Peyer's patch (tissue), 4 donors: ENCODE measurements at regions not wholly inside any gene's neighbourhood (a gene's known extent, or its start where the extent isn't known, plus 50 kb on each side); places are given as distances from the start of the nearest gene placed in this dataset.

Experiments used
- DNase-seq, 3 donors: peaks; one replicate each; pipeline ENCODE4 v3.0.0-alpha.2; 2017 to 2019
- H3K27ac ChIP-seq, 4 donors: fragments of 200-600 bp; sonication (generic); one replicate each; pipeline ENCODE4 v1.5.1; 2016 to 2019
- H3K27me3 ChIP-seq, 2 donors: fragments of 200-600 bp; sonication (generic); one replicate each; pipeline ENCODE4 v1.5.1; 2019
- H3K36me3 ChIP-seq, 3 donors: fragments of 200-600 bp; sonication (generic); one replicate each; pipeline ENCODE4 v1.5.1; 2016 to 2019
- H3K4me1 ChIP-seq, 4 donors: fragments of 200-600 bp; sonication (generic); one replicate each; pipeline ENCODE4 v1.5.1; 2016 to 2019
- H3K4me3 ChIP-seq, 4 donors: fragments of 200-600 bp; sonication (generic); 1 replicate in 3 of 4; 2 replicates in 1 of 4; pipeline ENCODE4 v1.5.1; 2016 to 2019; ENCODE audit warnings: mild to moderate bottlenecking in 1 of 4
- H3K9me3 ChIP-seq, 4 donors: fragments of 200-600 bp; sonication (generic); one replicate each; pipeline ENCODE4 v1.5.1; 2016 to 2019; ENCODE audit warnings: mild to moderate bottlenecking in 1 of 4
- CTCF ChIP-seq, 6 experiments: fragments of 450-650 bp in 4 of 6; fragments of 200-600 bp in 2 of 6; sonication (generic) in 1 of 6; IDR thresholded peaks; one replicate each; pipeline ENCODE4 v1.5.1; 2017 to 2019; ENCODE audit warnings: antibody characterized with exemption in 6 of 6, mild to moderate bottlenecking in 3 of 6, moderate library complexity in 1 of 6
- POLR2A ChIP-seq, 2 donors: fragments of 450-650 bp; IDR thresholded peaks; one replicate each; pipeline ENCODE4 v1.5.1; 2017; ENCODE audit warnings: antibody characterized with exemption in 2 of 2, mild to moderate bottlenecking in 2 of 2, moderate library complexity in 2 of 2

GRCh38 chr7:115479448-115479847 lies 551.1 kb downstream of the TFEC start:
- H3K4me3 ChIP-seq = no peak overlapping the region
- H3K4me1 ChIP-seq = no peaks in the 10 kb centered on the region
- no peak overlapping the region for H3K27ac ChIP-seq
- no peaks in the 10 kb centered on the region for H3K27me3 ChIP-seq
- no peak for DNase-seq
- TF ChIP-seq POLR2A (IDR thresholded peaks at IDR 0.05) = no peak
- no peak for TF ChIP-seq CTCF (IDR thresholded peaks at IDR 0.05)
- no peaks in the 10 kb centered on the region for H3K9me3 ChIP-seq
- no peaks in the 10 kb centered on the region for H3K36me3 ChIP-seq

GRCh38 chr7:115478426-115478825 lies 552.1 kb downstream of the TFEC start:
- TF ChIP-seq CTCF (IDR thresholded peaks at IDR 0.05) (no peak), POLR2A (IDR thresholded peaks at IDR 0.05) (no peak)
- H3K36me3 ChIP-seq = no peaks in the 10 kb centered on the region
- H3K9me3 ChIP-seq = no peaks in the 10 kb centered on the region
- H3K4me1 ChIP-seq = no peaks in the 10 kb centered on the region
- H3K4me3 ChIP-seq = no peak overlapping the region
- H3K27me3 ChIP-seq = no peaks in the 10 kb centered on the region
- H3K27ac ChIP-seq = no peak overlapping the region
- DNase-seq = no peak

GRCh38 chr7:115477193-115477651 lies 553.3 kb downstream of the TFEC start:
- H3K4me1 ChIP-seq = no peaks in the 10 kb centered on the region
- H3K27me3 ChIP-seq = no peaks in the 10 kb centered on the region
- no peaks in the 10 kb centered on the region for H3K36me3 ChIP-seq
- TF ChIP-seq POLR2A (IDR thresholded peaks at IDR 0.05) = no peak
- no peak for TF ChIP-seq CTCF (IDR thresholded peaks at IDR 0.05)
- H3K9me3 ChIP-seq = no peaks in the 10 kb centered on the region
- DNase-seq = peak in 2 of 3 donors; percentile 47 to 55
- no peak overlapping the region for H3K27ac ChIP-seq
- H3K4me3 ChIP-seq = peak overlapping the region; percentile 7 to 62 (median 40)

- Histone ChIP-seq H3K9me3 (no peaks in the 10 kb centered on the region), H3K36me3 (no peaks in the 10 kb centered on the region), H3K27me3 (no peaks in the 10 kb centered on the region), H3K4me3 (peak overlapping the region; percentile 7 to 62 (median 40)), H3K4me1 (no peaks in the 10 kb centered on the region), H3K27ac (no peak overlapping the region)
- DNase-seq = no peak
- TF ChIP-seq CTCF (IDR thresholded peaks at IDR 0.05) = no peak
- TF ChIP-seq POLR2A (IDR thresholded peaks at IDR 0.05) = no peak
Measured at GRCh38 chr7:115476671-115477181, 553.8 kb downstream of the TFEC start.

- no peaks in the 10 kb centered on the region for H3K36me3 ChIP-seq
- no peak overlapping the region for H3K27ac ChIP-seq
- H3K27me3 ChIP-seq = no peaks in the 10 kb centered on the region
- H3K9me3 ChIP-seq = no peaks in the 10 kb centered on the region
- no peaks in the 10 kb centered on the region for H3K4me1 ChIP-seq
- DNase-seq = peak in 1 of 3 donors; percentile 49
- no peak overlapping the region for H3K4me3 ChIP-seq
- no peak for TF ChIP-seq POLR2A (IDR thresholded peaks at IDR 0.05)
- peak in 4 of 6 experiments; percentile 18 to 49 (median 38) for TF ChIP-seq CTCF (IDR thresholded peaks at IDR 0.05)
Measured at GRCh38 chr7:115475761-115476385, 554.0 kb downstream of the MDFIC start.
